ENCODE measurements at regions not wholly inside any gene's neighbourhood (a gene's known extent, or its start where the extent isn't known, plus 50 kb on each side); places are given as distances from the start of the nearest gene placed in this dataset.

DNA sequence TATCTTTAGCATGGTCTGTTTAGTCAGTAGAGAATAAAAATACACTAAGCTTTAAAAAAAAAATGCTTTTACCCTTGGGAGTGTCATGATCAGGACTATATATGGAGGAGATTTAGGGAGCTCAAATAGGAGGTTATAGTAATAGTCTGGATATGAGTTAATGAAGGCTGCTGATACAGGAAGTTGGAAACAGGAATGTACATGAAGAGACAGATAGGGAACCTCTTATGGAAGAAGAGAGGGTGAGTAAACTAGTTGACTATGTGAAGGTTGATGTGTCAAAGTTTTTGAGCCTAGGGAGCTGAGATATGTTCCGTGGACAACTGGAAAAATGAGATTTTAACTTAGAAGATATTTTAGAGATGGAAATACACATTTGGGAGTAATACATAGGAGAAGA lies 472.0 kb upstream of the FZD8 start:
- DNase-seq (ENCODE audit: low spot score), result no peak

DNA sequence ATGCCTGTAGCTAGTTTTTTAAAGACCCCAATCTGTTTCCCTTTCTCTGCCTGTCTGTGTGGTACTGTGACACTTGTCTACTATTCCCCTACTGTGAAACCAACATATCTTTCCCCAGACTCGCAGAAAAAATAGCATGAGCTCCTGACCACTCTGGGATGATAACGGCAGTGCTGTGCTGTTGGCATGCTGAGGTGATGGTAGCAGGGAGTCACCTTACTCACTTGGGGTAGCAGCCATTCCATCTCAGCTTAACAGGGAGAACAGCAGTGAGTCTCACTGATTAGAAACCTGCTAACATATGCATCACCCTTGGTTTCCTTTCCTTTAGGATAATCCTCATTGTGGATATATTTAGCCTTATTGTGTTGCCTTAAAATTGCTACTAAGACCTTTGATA lies 469.6 kb upstream of the FZD8 start:
- DNase-seq (ENCODE audit: low spot score), result no peak

GRCh38 chr10:36110097-36110496 lies 468.0 kb upstream of the FZD8 start:
- DNase-seq (ENCODE audit: low spot score), result no peak

DNA sequence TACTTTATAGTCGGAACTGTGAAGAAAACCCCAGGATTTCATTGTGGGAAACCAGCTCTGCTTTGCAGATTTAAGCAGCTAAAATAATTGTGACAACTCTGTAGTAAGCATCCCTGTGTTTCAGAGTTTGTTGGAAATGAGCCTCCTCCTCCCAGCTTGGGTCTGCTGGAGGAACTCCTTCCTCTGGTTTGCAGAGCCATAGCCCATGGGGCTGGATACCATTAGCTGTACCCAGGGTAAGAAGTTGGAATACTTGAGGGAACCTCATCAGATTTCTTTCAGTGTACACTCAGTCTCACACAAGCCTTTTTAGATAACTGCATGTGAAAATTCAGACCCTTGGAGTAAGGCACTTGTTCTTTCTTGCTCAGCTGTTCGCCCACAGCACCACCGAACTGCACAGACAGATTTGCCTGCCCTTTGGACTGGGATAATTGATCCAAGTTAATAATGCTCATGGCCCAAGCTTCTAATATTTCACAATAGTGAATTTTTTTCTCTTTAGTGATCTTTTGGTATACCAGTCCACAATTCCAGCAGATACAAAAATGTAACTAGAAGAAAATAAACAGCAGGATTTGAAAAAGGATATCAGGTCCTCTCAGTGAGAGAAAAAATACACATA lies 467.4 kb upstream of the FZD8 start:
- DNase-seq (ENCODE audit: low spot score), result no peak

- no peak for DNase-seq (ENCODE audit: low spot score)
These were observed 455.6 kb upstream of the FZD8 start for GRCh38 chr10:36097696-36098095.

DNA sequence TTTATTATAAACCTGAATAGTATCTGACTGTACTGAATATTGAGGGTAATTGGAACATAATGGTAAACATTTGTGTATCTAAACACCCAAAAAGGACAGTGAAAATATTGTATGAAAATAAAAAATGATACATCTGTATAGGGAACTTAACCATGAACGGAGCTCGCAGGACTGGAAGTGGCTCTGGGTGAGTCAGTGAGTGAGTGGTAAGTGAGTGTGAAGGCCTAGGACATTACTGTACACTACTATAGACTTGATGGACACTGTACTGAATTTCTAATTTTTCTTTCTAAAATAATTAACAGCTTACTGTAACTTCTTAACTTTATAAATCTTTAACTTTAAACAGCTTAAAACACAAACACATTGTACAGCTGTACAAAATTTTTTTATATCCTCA lies 454.5 kb upstream of the FZD8 start:
- DNase-seq (ENCODE audit: low spot score), result no peak

DNA sequence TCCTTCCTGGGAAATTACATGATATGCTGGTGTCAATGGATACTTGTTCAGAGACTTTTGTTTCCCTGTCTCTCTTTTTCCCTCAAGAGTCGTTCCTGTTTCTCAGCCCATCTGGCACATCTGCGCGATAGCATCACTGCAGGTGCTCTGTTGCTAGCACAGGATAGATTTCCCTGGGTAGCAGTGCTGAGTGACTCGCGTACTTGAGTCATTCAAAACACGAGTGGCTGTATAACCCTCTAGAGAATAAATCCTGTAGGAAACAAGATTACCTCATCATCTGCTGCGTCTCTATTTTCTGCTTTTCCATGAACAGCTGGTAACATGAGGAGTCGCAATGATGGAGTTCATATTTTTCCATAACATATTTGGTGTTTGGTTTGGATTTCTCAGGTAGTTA lies 452.0 kb upstream of the FZD8 start:
- no peak for DNase-seq (ENCODE audit: low spot score)

DNA sequence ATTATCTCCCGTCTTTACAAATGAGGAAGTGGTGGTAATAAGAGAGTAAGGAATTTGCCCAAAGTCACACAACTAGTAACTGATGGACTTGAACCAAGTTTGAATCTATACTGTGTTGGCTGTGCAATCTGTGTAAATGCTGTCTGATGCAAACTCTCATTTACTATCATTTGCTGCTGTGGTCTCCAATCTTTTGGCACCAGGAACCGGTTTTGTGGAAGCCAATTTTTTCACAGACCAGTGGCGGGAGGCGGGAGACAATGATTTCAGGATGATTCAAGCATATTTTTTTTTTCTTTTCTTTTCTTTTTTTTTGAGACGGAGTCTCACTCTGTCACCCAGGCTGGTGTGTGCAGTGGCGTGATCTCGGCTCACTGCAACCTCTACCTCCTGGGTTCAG lies 450.0 kb upstream of the FZD8 start:
- DNase-seq (ENCODE audit: low spot score), result no peak

DNA sequence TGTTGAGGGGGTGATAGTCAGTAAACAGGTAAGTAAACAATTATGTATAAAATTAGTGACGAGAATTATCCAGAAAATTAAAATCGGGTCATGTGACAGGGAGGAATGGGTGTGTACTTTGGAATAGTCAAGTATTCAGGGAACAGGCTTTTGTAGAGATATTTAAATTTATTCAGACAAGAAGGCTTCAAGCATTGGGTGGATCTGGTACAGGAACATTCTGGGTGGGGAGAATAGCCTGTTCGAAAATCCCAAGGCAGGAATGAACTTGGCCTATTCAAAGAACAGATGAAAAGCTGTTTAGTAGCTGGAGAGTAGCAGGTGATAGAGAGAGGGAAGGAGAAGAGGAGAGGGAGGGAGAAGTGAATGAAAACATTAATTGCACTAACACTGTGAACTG lies 448.9 kb upstream of the FZD8 start:
- no peak for DNase-seq (ENCODE audit: low spot score)

DNA sequence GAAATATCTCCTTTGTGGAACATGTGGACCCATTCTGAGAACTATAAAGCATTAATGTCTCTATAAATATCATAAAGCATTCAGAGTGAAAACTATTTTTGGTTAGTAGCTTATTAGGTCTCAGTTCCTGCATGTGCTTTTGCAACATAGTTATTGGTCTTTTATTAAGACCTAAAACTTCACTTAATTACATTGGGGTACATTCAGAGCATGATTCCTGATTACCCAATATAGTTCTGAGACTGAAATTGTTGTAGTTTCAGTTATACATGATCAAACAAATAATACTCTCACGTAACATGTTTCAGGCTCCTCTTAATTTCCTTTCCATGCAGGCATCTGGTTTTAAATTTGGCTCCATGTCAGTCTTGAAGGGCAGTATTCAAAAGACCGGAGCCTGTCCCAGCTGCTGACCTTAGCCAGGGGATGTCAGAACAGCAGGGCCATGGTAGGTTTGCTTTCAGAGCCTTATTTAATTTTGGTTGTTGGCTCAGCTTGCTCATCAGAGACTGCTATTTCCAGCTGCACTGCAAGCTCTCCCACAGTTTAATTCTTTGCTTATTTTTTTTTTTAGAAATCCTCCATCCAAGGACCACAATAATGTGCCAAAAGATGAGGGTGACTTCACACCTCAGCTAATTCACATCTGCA lies 447.8 kb upstream of the FZD8 start:
- DNase-seq (ENCODE audit: low spot score), result no peak

DNA sequence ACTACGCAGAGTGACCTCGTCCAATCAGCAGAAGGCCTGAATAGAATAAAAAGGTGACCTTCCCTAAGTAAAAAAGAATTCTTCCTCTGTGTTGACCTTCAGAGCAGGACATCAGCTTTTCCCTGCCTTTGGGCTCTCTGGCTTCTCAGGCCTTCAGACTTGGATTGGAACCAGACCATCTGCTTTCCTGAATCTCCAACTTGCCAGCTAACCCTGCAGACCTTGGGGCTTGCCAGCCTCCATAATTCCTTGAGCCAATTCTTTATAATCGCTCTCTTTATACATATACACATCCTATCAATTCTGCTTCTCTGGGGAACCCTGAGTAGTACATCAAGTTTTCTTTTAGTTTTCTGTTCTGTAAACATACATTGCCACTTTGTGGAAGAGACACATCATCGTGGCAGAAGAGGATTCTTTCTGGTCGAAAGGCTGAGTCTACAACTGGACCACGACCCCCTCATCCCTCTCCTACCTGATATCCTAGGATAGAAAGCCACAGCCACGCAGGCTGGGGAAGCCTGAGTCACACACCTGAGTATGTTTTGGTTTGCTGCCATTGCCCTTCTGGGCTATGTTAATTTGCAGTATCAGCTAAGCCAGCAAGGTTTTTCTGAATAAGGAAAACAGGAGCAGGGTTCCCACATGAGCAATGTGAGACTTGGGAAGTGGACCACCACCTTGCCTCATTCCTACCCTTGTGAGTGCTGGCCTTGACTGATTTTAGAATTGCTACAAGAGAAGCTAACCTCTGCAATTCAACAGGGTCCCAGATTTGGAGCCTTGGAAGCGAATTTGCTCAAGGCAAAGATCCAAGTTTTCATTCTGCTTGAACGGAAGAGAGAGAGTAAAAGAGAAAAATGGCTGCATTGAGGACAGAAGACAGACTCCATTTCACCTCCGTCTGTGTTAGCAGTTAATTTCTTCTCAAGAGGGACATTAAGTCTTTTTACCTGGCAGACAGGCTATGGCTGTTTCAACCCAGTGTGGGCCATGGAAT lies 445.2 kb upstream of the FZD8 start:
- no peak for DNase-seq (ENCODE audit: low spot score)

DNA sequence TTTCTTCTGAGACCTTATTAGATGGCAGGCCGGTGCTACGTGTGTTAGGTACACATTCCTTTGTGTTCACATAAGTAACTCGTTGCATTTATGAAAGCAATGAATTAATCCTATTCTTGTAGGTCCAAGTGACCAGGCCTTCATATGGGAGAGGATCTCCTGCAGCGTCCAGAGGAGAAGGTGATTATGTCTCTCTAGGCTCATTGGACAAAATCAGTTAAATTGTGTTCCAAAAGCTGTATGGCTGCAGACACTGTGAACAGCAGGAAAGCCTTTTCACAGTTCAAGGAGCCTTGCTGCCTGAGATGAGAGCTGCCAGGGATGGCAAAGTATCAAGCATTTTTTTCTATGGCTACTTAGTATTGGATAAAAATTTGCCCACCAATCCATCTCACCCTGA lies 433.1 kb upstream of the FZD8 start:
- no peak for DNase-seq (ENCODE audit: low spot score)

- no peak for DNase-seq (ENCODE audit: low spot score)
These were observed 431.8 kb upstream of the FZD8 start for GRCh38 chr10:36073796-36074345.

- DNase-seq (ENCODE audit: low spot score), result no peak
These were observed 426.4 kb upstream of the FZD8 start for GRCh38 chr10:36068542-36068941.

DNA sequence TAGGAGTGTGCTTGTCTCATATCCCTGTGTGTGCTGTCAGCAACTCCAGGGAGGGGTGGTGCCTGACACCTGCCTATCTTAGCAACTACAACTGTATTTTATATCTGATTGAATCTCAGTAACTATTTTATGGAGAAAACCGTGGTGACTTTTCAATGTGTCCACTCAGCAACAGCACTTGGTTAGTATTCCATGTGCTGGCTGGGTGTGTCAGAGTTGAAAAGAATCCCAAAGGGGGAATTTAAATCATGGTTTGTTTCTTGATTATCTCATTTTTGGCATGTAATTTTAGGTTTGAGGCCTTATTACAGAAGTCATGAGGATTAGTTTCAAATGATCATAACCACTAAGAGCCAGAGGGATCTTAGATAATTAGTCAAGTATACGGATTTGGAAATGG lies 425.7 kb upstream of the FZD8 start:
- no peak for DNase-seq (ENCODE audit: low spot score)

- DNase-seq (ENCODE audit: low spot score), result no peak
These were observed 424.8 kb upstream of the FZD8 start for GRCh38 chr10:36066850-36067249.

GRCh38 chr10:36066102-36066501 lies 424.0 kb upstream of the FZD8 start:
- DNase-seq (ENCODE audit: low spot score), result no peak

- DNase-seq (ENCODE audit: low spot score), result no peak
These were observed 421.3 kb upstream of the FZD8 start for GRCh38 chr10:36063396-36063795.

DNA sequence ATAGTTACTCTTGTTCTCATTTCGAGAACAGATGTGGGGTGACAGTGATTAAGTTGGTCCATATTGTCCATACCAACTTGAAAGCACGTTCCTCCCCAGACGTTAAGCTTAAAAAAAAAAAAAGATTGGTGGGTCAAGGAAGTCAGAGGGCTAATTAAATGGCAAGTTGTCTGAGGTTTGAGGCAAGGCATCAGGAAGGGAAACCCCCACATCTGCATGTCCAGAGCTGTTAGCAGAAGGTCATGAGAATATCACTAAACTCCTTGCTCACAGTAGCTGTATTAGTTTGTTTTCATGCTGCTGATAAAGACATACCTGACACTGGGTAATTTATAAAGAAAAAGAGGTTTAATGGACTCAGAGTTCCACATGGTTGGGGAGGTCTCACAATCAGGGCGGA lies 415.6 kb upstream of the FZD8 start:
- no peak for DNase-seq (ENCODE audit: low spot score)

GRCh38 chr10:36057180-36057579 lies 415.1 kb upstream of the FZD8 start:
- no peak for DNase-seq (ENCODE audit: low spot score)

DNA sequence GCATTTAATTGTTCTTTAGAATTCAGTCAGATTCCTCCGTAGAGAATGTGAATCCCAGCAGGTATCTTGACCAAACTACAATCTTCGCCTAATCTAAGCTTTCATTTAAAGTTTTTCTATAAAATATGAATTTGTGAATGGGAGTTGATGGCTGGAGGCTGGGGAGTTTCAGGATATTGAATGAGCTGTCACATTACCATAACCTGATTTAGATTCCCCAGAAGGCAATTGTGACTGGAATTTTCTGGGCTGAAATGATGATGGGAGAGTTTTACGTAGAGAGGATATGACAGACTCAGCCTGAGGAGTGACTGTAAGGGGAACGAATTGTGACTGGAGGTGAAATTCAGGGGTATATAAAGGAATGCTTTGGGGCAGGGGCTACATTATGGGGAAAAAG lies 411.7 kb upstream of the FZD8 start:
- no peak for DNase-seq (ENCODE audit: low spot score)

- no peak for DNase-seq (ENCODE audit: low spot score)
These were observed 411.2 kb upstream of the FZD8 start for GRCh38 chr10:36053271-36053670.

DNA sequence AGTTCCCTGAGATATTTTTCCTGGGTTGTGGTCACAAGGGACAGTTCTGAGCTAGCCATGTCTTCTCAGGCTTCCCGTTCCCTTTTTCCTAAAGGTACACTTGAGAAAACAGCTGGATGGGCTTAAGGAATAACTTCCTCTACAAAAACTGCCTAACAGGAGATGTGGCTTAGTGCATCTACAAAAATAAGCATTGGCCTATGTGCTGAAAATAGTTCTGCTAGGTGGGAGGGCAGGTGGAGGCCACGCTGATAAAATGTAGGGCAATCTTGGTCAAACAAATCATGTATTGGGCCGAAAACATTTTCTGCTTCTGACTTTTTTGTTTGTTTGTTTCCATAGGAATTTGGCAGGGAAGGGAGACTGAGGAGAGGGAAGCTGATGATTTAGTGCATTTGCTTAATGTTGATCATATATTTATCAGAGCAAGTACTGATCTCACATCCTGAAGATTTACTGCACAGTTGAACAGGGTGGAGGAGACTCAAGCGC lies 409.4 kb upstream of the FZD8 start:
- no peak for DNase-seq (ENCODE audit: low spot score)

Measured in Ammon's horn (tissue), 1 donor.